CD14-positive monocyte (primary cell): ENCODE measurements at regions not wholly inside any gene's neighbourhood (a gene's known extent, or its start where the extent isn't known, plus 50 kb on each side); places are given as distances from the start of the nearest gene placed in this dataset.

Experiments
- DNase-seq, 3 donors: peaks; one replicate each; pipeline ENCODE4 v3.0.0-alpha.2; 2011 to 2022
- H2AFZ ChIP-seq: 2 replicates; pipeline ENCODE4 v1.6.0; 2012; ENCODE audit warnings: mild to moderate bottlenecking, low read depth, low read length, inconsistent platforms; ENCODE audit not compliant: insufficient read depth, poor library complexity, severe bottlenecking
- H3K27ac ChIP-seq, 2 donors: 1 replicate in 1 of 2; 2 replicates in 1 of 2; pipeline ENCODE4 v1.5.1; 2012 to 2013; ENCODE audit warnings: low read length in 2 of 2, control low read depth in 1 of 2, inconsistent platforms in 1 of 2, low read depth in 1 of 2, mild to moderate bottlenecking in 1 of 2
- H3K27me3 ChIP-seq, 2 donors: one replicate each; pipeline versions ENCODE4 v1.6.0 to v1.6.1; 2011 to 2013; ENCODE audit warnings: low read length in 2 of 2; ENCODE audit not compliant: control insufficient read depth in 2 of 2, insufficient read depth in 2 of 2
- H3K36me3 ChIP-seq, 2 donors: replicated peaks in 1 of 2; 1 replicate in 1 of 2; 2 replicates in 1 of 2; pipeline versions ENCODE4 v1.5.1 to v1.6.1; 2012 to 2013; ENCODE audit warnings: low read length in 2 of 2, control low read depth in 1 of 2, inconsistent platforms in 1 of 2, mild to moderate bottlenecking in 1 of 2; ENCODE audit not compliant: insufficient read depth in 2 of 2, control insufficient read depth in 1 of 2
- H3K4me1 ChIP-seq, 2 donors: 1 replicate in 1 of 2; 2 replicates in 1 of 2; pipeline versions ENCODE4 v1.5.1 to v1.6.1; 2012 to 2013; ENCODE audit warnings: low read length in 2 of 2, control low read depth in 1 of 2, inconsistent platforms in 1 of 2, mild to moderate bottlenecking in 1 of 2, moderate library complexity in 1 of 2; ENCODE audit not compliant: insufficient read depth in 2 of 2, control insufficient read depth in 1 of 2
- H3K4me2 ChIP-seq: replicated peaks from 2 replicates; pipeline ENCODE3; 2012; ENCODE audit warnings: low read length, moderate library complexity, mild to moderate bottlenecking; ENCODE audit not compliant: poor library complexity, severe bottlenecking; ENCODE audit errors: extremely low read depth
- H3K4me3 ChIP-seq, 3 experiments: fragments of 200-600 bp in 1 of 3; sonication (generic) in 1 of 3; replicated peaks in 1 of 3; 1 replicate in 2 of 3; 2 replicates in 1 of 3; pipeline ENCODE4 v1.5.1; 2011 to 2013; ENCODE audit warnings: low read length in 3 of 3, mild to moderate bottlenecking in 3 of 3, control low read depth in 2 of 3, low read depth in 2 of 3, inconsistent platforms in 1 of 3, moderate library complexity in 1 of 3
- H3K79me2 ChIP-seq: 2 replicates; pipeline ENCODE4 v1.6.0; 2012; ENCODE audit warnings: mild to moderate bottlenecking, control low read depth, inconsistent platforms, low read length, moderate library complexity; ENCODE audit not compliant: insufficient read depth
- H3K9ac ChIP-seq: 2 replicates; pipeline ENCODE4 v1.6.0; 2017; ENCODE audit warnings: low read length, mild to moderate bottlenecking; ENCODE audit not compliant: insufficient read depth, poor library complexity, severe bottlenecking
- H3K9me3 ChIP-seq, 2 donors: replicated peaks in 1 of 2; 1 replicate in 1 of 2; 2 replicates in 1 of 2; pipeline versions ENCODE4 v1.5.1 to v1.6.1; 2012 to 2013; ENCODE audit warnings: low read length in 2 of 2, control low read depth in 1 of 2; ENCODE audit not compliant: control insufficient read depth in 1 of 2, insufficient read depth in 1 of 2
- H4K20me1 ChIP-seq: 2 replicates; pipeline ENCODE4 v1.6.0; 2012; ENCODE audit warnings: mild to moderate bottlenecking, low read length, control low read depth, moderate library complexity; ENCODE audit not compliant: insufficient read depth
- H3K27ac Mint-ChIP-seq, 7 donors: one replicate each; pipeline ENCODE4 v1.8.0; 2020; ENCODE audit warnings: mild to moderate bottlenecking in 7 of 7, mixed read lengths in 7 of 7, moderate library complexity in 6 of 7, inconsistent platforms in 2 of 7
- H3K27me3 Mint-ChIP-seq, 3 donors: one replicate each; pipeline ENCODE4 v1.8.0; 2021 to 2022; ENCODE audit warnings: low read depth in 3 of 3, mild to moderate bottlenecking in 3 of 3, mixed read lengths in 3 of 3, moderate library complexity in 3 of 3, inconsistent platforms in 1 of 3
- H3K36me3 Mint-ChIP-seq, 2 donors: one replicate each; pipeline ENCODE4 v1.8.0; 2020; ENCODE audit warnings: mixed read lengths in 2 of 2, inconsistent platforms in 1 of 2, mild to moderate bottlenecking in 1 of 2
- H3K4me1 Mint-ChIP-seq: one replicate; pipeline ENCODE4 v1.8.0; 2020; ENCODE audit warnings: mild to moderate bottlenecking, mixed read lengths
- H3K4me3 Mint-ChIP-seq, 2 donors: one replicate each; pipeline ENCODE4 v1.8.0; 2020; ENCODE audit warnings: mild to moderate bottlenecking in 2 of 2, mixed read lengths in 2 of 2, moderate library complexity in 1 of 2
- H3K9me3 Mint-ChIP-seq, 7 donors: one replicate each; pipeline ENCODE4 v1.8.0; 2020 to 2022; ENCODE audit warnings: mixed read lengths in 7 of 7, mild to moderate bottlenecking in 6 of 7, moderate library complexity in 6 of 7, inconsistent platforms in 2 of 7
- WGBS: methylation state at CpG from one replicate; pipeline ENCODE4 v1.1.5; 2013; ENCODE audit warnings: missing lambda C conversion rate; ENCODE audit not compliant: insufficient coverage; 5-methylcytosine and 5-hydroxymethylcytosine counted together
- intact Hi-C, 2 donors: fragments of 100-400 bp; cut with micrococcal nuclease; formaldehyde crosslinking; loops; one replicate each; pipeline versions ENCODE4 v1.15.0 to v1.15.1; 2023
- TF ChIP-seq, protein P1 (sequence below): fragments of 200-600 bp; IDR thresholded peaks from one replicate; pipeline ENCODE4 v1.8.0; 2022; ENCODE audit warnings: antibody characterized with exemption, mild to moderate bottlenecking

DNA sequence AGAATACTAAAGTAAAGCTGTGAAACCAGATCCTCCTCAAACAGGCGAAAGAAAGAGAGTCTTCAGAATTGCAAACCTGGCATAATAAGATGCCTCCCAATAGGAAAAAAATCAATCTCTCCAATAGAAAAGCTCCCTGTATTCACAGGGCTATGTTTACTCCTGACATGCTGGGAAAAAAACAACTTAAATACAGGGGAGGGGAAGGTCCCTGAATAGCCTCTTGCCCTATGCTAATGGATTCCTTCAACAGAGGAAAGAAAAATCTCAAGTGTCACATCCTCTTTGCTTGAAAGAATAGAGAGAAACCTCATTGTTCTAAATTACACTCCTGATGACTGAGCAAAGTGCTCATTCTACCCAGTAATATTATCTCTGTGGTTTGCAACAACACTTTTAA, 1271.1 kb upstream of the PRR20A start:
- Histone ChIP-seq H3K4me3 (no peak overlapping the region), H4K20me1 (no peaks in the 10 kb centered on the region), H3K4me2 (no peak overlapping the region), H3K27ac (no peak overlapping the region), H3K27me3 (no peaks in the 10 kb centered on the region), H3K79me2 (no peaks in the 10 kb centered on the region), H3K9me3 (peaks cover 28 to 50% of the 10 kb centered on the region in 2 donors), H3K4me1 (no peaks in the 10 kb centered on the region), H2AFZ (no peak overlapping the region), H3K36me3 (no peaks in the 10 kb centered on the region), H3K9ac (no peak overlapping the region)
- no peaks in the 10 kb centered on the region for H3K4me1 Mint-ChIP-seq
- intact Hi-C loops: no loop called here
- no CpG with 5 or more reads among the region's 1 CpG for WGBS
- no peak for DNase-seq
- H3K27me3 Mint-ChIP-seq: peaks cover 0 to 1% (median 0%) of the 10 kb centered on the region in 3 donors
- TF ChIP-seq, protein P1, sequence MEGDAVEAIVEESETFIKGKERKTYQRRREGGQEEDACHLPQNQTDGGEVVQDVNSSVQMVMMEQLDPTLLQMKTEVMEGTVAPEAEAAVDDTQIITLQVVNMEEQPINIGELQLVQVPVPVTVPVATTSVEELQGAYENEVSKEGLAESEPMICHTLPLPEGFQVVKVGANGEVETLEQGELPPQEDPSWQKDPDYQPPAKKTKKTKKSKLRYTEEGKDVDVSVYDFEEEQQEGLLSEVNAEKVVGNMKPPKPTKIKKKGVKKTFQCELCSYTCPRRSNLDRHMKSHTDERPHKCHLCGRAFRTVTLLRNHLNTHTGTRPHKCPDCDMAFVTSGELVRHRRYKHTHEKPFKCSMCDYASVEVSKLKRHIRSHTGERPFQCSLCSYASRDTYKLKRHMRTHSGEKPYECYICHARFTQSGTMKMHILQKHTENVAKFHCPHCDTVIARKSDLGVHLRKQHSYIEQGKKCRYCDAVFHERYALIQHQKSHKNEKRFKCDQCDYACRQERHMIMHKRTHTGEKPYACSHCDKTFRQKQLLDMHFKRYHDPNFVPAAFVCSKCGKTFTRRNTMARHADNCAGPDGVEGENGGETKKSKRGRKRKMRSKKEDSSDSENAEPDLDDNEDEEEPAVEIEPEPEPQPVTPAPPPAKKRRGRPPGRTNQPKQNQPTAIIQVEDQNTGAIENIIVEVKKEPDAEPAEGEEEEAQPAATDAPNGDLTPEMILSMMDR: no peak
- H3K9me3 Mint-ChIP-seq: peaks cover 2 to 44% (median 12%) of the 10 kb centered on the region in 7 donors
- H3K27ac Mint-ChIP-seq: no peak overlapping the region
- H3K36me3 Mint-ChIP-seq: no peaks in the 10 kb centered on the region
- H3K4me3 Mint-ChIP-seq: no peak overlapping the region

DNA sequence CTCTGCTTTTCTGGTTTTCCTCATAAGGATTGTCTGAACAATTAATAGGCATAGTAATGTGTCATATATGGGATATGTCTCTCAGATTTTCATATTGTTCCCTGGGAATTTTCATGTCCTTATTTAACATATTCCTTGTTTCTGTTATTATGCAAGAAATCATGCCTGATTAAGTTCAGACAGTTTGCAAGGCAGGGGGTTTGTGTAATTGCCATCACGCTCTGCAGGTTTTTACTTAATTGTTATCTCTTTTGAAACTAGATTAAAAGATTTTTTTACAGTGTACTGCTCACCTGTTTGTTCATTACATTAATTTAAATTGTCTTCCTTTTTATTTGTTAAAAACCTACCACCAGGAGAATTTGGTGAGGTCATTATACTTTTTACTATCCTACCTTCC, 1253.2 kb upstream of the PRR20A start:
- Histone ChIP-seq H3K9me3 (peaks cover 0 to 12% of the 10 kb centered on the region in 2 donors), H4K20me1 (no peaks in the 10 kb centered on the region), H3K4me3 (no peak overlapping the region), H3K9ac (no peak overlapping the region), H3K4me1 (no peaks in the 10 kb centered on the region), H3K79me2 (no peaks in the 10 kb centered on the region), H3K27ac (no peak overlapping the region), H2AFZ (no peak overlapping the region), H3K36me3 (no peaks in the 10 kb centered on the region), H3K27me3 (no peaks in the 10 kb centered on the region), H3K4me2 (no peak overlapping the region)
- no peak overlapping the region for H3K27ac Mint-ChIP-seq
- H3K36me3 Mint-ChIP-seq: no peaks in the 10 kb centered on the region
- H3K9me3 Mint-ChIP-seq: peaks cover 0 to 12% (median 0%) of the 10 kb centered on the region in 7 donors
- H3K4me3 Mint-ChIP-seq: no peak overlapping the region
- TF ChIP-seq, protein P1: no peak
- H3K4me1 Mint-ChIP-seq: no peaks in the 10 kb centered on the region
- DNase-seq: no peak
- no peaks in the 10 kb centered on the region for H3K27me3 Mint-ChIP-seq
- no CpG with 5 or more reads among the region's 1 CpG for whole genome bisulfite sequencing
- intact Hi-C loops: no loop called here
